AG20443 (cell line): ENCODE measurements at regions not wholly inside any gene's neighbourhood (a gene's known extent, or its start where the extent isn't known, plus 50 kb on each side); places are given as distances from the start of the nearest gene placed in this dataset.

Experiments used
- DNase-seq: peaks from one replicate; pipeline ENCODE4 v3.0.0; 2012; ENCODE audit warnings: low spot score, mixed read lengths

GRCh38 chr21:36628761-36629460 is 70.0 kb upstream of the SIM2 start:
- DNase-seq, result peak; percentile 36

DNA sequence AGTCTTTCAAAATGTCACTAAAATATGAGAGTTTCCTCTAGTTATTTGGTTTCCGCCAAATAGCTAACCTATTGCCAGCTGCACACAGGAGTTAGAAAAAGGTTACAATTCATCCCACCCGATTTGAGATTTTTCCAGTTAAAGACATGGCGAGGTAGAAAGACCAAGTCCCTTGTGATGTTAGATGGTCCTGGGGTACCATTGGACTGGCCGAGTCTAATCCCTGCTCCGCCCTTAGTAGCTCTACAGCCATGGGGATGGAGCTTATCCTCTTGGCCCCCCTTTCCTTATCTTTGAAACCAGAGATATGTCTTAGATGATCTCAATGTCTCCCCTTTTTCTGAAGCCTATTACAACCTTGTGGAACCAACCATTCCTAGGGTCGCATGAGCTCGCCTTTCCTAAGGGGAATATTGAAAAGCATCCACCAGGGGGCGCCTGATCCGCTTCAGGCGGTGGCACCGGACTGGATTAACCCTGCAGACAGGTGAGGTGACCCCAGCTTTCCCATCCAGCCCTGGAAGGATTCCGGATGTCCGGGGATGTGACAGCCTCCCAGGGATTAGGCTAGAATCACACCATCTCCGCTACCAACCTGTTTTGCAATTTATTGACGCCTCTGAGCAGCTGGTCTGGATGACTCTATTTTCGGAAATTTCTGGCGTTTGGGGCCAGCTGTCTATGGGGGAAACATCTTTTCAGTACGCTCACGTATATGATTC is 68.3 kb upstream of the SIM2 start:
- peak; percentile 75 for DNase-seq

DNA sequence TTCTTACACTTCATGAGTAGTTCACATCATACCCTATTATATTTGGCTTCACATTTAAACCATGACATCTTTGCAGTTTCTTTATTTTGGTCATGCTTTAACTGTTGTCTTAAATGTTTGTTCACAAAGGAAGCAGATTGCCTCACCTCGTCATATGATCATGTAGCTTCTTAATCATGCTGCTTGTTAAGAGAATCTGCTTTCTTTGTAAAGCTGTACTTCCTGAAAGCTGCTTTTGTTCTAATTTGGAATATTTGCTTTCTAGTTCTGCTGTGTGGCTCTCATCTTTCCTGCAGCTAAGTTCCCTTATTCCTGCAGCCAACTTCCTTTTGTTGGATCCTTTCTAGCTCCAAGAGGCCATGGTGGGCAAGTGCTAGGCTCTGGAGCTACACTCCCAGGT is 62.9 kb upstream of the SIM2 start:
- DNase-seq, result no peak

- DNase-seq, result no peak
Observed at GRCh38 chr21:36636439-36636838, 62.5 kb upstream of the SIM2 start.

GRCh38 chr21:36639769-36640168 is 59.1 kb upstream of the SIM2 start:
- DNase-seq, result no peak

- no peak for DNase-seq
Observed at GRCh38 chr21:36640174-36640720, 58.7 kb upstream of the SIM2 start.

GRCh38 chr21:36640721-36641244 is 58.1 kb upstream of the SIM2 start:
- DNase-seq, result no peak

DNA sequence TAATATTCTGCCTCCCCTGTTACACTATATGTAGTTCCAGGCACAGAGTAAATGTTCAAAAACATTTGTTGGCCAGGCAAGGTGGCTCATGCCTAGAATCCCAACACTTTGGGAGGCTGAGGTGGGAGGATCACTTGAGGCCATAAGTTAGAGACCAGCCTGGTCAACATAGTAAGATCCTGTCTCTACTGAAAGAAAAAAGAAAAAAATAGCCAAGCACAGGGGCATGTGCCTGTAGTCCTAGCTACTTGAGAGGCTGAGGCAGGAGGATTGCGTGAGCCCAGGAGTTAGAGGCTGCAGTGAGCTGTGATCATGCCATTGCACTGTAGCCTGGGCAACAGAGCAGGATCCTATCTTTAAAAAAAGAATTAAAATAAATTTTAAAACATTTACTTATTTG is 57.6 kb upstream of the SIM2 start:
- no peak for DNase-seq

- DNase-seq, result no peak
Observed at GRCh38 chr21:36641886-36642285, 57.0 kb upstream of the SIM2 start.

DNA sequence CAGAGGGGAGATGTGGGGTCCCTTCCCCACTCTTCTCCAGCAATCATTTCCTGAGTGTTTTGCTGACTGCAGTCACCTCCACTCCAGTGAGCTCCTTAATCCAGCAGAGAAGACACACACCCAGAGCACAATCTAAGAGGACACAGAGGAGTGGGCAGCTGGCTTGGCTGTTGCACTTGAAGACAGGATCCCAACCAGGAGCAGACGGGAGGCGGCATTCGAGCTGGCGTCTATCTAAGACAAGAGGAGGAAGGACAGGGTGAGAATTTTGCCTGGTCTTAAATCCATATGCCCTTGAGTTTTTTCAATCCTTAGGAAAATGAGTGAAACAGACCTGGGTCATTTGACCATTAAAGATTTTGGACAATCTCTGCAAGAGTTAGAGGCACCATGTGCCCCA is 56.1 kb upstream of the SIM2 start:
- DNase-seq, result no peak

GRCh38 chr21:36643374-36644250 is 55.3 kb upstream of the SIM2 start:
- DNase-seq, result no peak

DNA sequence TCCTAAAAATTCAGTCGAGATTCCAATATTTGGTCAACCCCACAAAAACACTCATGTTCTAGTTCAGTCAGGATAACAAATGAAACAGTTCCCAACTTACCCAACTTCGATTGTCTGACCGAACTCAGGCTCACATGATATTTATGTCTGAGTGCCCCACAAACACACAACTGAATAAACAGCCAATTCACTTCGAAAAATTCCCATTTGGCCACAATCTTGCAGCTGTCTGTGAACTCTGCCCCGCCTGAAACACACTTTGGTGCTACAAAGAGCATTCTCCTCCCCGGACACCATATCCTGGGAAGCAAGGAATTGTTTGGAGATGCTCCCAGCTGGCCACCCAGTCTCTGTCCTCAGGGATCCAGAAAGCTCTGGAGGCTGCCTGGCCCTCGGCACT is 52.9 kb upstream of the SIM2 start:
- no peak for DNase-seq

DNA sequence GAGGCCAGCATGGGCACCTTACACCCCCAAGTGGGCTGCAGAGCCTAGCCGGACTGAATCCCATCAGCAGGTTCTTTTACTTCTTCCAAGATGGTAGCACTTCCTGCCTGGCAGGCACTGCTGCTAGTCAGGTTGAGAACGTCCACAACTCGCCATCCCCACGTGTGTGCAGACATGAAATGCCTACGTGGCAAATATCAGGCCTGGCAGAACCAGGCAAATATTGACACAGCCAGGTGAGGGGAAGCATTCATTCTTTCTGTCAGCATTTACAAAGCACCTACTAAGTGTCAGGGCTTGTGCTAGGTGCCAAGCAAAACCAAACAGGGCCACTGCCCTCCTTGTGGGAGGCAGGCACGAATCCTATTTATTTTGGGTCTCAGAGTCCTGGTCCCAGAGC is 52.3 kb upstream of the SIM2 start:
- no peak for DNase-seq

DNA sequence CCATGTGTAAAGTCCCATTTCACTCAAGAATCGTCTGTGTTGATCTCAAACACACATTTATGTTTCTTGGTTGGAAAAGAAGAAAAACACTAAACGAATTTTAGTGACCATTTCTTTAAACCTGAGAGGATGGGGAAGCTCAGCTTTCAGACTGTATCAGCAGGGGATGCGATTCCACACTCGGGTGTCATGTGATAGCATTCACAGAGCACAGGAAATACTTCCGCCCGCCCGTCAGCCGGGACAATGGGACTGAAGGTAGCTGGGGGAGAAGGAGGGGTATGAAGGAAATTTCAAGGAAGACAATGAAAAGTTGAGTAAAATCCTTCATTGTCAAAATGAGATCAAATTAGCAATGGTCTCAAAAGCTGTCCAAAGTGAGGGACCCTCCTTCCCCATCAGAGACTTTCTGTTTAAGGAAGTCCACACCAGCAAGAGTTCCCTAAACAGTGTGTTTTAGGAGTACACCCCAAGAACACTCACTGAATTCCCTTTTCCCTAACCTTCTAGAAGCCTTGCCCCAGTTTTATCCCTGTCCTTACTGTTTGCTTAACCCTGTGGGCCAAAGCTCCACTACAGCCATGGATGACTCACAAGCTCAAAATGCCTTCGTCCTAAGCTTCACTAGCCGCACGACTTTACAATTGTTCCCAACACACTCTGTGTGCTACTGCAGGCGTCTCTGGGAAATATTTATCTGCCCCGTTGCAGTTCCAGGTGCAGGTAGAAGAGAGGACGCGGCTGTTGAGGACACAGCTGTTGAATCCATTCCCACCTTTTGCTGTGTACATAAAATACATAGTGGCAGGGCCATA is 51.4 kb upstream of the SIM2 start:
- peak; percentile 56 for DNase-seq
